GM18520 (cell line): ENCODE measurements at regions not wholly inside any gene's neighbourhood (a gene's known extent, or its start where the extent isn't known, plus 50 kb on each side); places are given as distances from the start of the nearest gene placed in this dataset.
A peak's percentile ranks its signal among the peaks of the same experiment; 100 is the strongest.

Experiments used
- ATAC-seq: cut with Tn5 transposase; IDR thresholded peaks from one replicate; pipeline ENCODE4 v1.9.1; 2021; ENCODE audit not compliant: unreplicated experiment

DNA sequence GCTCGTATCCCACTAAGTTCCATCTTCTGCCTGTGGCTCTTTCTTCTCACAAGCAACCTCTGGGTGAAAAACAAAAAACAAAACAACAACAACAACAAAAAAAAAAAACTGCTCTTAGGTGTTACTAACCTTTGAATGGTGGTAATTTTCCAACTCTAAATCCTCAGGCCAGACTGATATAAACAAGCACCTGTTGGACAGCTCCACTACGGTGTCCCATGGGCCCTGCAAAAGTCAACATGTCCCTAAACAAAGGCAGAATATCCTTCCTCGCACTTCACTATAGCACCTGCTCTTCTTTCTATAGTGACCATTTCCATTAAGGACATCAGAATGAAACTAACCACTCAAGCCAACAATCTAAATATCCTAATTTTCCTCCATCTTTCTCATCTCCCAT lies 54.6 kb upstream of the PARM1 start:
- ATAC-seq = no peak

DNA sequence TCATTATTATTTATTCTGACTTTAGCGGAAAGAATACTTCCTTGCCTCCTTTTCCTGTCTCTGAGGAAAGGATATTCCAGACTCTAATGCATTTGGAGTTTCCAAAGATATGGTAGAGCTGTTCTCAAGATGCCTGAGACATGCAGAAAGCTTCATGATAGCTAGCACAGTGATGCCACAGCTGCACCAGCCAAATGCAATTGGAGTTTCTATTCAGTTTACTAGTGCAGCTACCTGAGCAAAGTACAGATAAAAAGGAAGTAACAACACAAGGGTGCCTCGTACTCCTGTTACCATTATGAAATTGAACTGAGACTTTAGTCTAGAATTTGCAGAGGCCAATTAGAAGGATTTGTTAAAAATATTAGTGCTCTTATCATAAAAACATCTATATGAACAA lies 57.5 kb upstream of the PARM1 start:
- ATAC-seq = no peak

DNA sequence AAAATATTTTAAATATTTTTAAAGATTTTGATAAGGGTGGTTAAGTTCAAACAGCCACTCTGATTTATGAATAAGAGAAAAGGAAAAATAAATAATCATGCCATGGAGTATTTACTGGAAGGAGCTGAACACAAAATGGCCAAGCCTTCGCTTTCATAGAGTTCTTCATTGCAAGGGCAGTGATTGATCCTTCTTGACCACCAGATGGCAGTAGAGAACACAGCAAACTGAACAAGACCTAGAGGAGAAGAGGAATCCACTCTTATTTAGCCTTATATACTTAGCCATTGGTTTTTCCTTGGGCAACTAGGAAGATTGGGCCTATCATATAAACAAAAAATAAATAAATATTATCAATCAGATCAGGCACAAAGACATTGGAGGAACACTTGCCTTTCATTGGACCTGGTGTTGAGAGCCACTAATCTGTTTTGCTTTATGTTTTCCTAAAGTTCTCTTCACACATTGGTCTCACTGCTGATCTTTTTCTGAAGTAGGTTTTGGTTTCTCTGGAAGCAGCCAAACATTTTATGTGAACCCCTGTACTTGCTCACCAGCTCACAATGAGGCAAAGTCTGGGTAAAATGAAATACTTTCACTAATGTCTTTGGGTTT lies 58.1 kb upstream of the PARM1 start:
- peak; percentile 55 for ATAC-seq

- ATAC-seq = peak; percentile 91
Observed at GRCh38 chr4:74873545-74874301, 59.2 kb upstream of the PARM1 start.

DNA sequence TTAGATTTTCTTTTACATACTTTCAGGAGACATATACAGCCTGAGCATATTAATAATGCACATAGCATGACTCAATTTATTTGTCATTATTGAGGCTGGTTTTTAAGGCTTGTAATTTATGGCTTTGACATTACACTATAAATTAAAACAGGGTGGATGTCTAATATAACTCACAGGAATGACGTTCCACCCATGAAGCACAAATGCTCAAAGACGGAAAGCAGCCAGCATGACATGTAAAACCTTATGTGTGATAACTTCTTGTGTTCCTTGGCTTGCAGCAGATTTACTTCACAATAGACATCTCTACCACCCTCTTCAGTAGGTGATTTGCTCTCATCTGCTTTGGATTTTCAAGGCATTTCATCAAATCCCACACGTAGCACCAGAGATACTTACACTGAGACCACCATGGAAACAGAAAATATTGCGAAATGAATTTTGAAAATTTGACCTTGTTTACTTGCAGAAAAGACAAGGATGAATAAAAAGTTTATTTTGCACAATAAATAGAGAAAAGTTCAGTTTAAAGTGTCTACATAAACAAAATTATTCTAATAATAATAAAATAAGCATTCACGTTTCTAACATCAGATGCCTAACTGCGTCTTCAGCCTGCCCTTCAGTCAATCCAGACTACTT lies 64.7 kb upstream of the BTC start:
- ATAC-seq = no peak

GRCh38 chr4:74855879-74856278 lies 61.6 kb upstream of the BTC start:
- no peak for ATAC-seq

- no peak for ATAC-seq
Observed at GRCh38 chr4:74848774-74849173, 54.5 kb upstream of the BTC start.

DNA sequence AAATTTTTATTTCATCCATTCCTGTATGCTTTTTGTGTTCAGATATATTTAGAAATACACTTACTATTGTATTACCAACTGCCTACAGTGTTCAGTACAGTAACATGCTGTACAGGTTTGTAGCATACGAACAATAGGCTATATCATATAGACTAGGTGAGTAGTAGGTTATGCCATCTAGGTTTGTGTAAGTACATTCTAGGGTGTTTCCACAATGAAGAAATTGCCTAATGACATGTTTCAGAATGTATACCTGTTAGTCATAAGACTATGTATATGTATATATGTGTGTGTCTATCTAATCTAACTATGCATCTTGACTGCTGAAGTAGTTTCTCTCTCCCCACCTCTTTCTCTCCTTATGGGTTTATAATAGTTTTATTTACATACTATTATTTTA lies 51.5 kb upstream of the BTC start:
- no peak for ATAC-seq
